Heart left ventricle (tissue), 16 donors: ENCODE measurements at regions not wholly inside any gene's neighbourhood (a gene's known extent, or its start where the extent isn't known, plus 50 kb on each side); places are given as distances from the start of the nearest gene placed in this dataset.

Experiments used
- ATAC-seq, 4 donors: fragments of 200-7000 bp; cut with Tn5 transposase; one replicate each; pipeline ENCODE4 v1.9.1; 2020 to 2022; ENCODE audit warnings: moderate library complexity in 4 of 4, mild to moderate bottlenecking in 3 of 4, moderate number of reproducible peaks in 1 of 4
- DNase-seq, 5 donors: peaks; one replicate each; pipeline ENCODE4 v3.0.0-alpha.2; 2020
- H3K27ac ChIP-seq, 12 donors: fragments of 200-600 bp; sonication (generic) in 4 of 12; one replicate each; pipeline versions ENCODE4 v1.5.0 to v1.8.0; 2016 to 2022; ENCODE audit warnings: mild to moderate bottlenecking in 2 of 12
- H3K27me3 ChIP-seq, 9 donors: fragments of 200-600 bp; sonication (generic) in 2 of 9; one replicate each; pipeline versions ENCODE4 v1.5.1 to v1.8.0; 2016 to 2022; ENCODE audit warnings: mild to moderate bottlenecking in 3 of 9
- H3K36me3 ChIP-seq, 9 donors: fragments of 200-600 bp; sonication (generic) in 2 of 9; one replicate each; pipeline versions ENCODE4 v1.5.0 to v1.8.0; 2018 to 2022; ENCODE audit warnings: mild to moderate bottlenecking in 2 of 9
- H3K4me1 ChIP-seq, 12 donors: fragments of 200-600 bp; sonication (generic) in 4 of 12; one replicate each; pipeline versions ENCODE4 v1.5.0 to v1.8.0; 2016 to 2022; ENCODE audit warnings: mild to moderate bottlenecking in 3 of 12
- H3K4me3 ChIP-seq, 12 donors: fragments of 200-600 bp; sonication (generic) in 4 of 12; one replicate each; pipeline versions ENCODE4 v1.5.0 to v1.8.0; 2017 to 2022; ENCODE audit warnings: mild to moderate bottlenecking in 9 of 12, moderate library complexity in 4 of 12
- H3K9me3 ChIP-seq, 12 donors: fragments of 200-600 bp; sonication (generic) in 4 of 12; one replicate each; pipeline versions ENCODE4 v1.5.0 to v1.8.0; 2016 to 2022; ENCODE audit warnings: mild to moderate bottlenecking in 1 of 12
- CTCF ChIP-seq, 12 donors: fragments of 200-600 bp; sonication (generic) in 4 of 12; IDR thresholded peaks; one replicate each; pipeline versions ENCODE4 v1.5.0 to v1.8.0; 2018 to 2022; ENCODE audit warnings: antibody characterized with exemption in 12 of 12, mild to moderate bottlenecking in 5 of 12
- POLR2A ChIP-seq, 2 donors: fragments of 450-650 bp; IDR thresholded peaks; one replicate each; pipeline ENCODE4 v1.6.1; 2017; ENCODE audit warnings: antibody characterized with exemption in 2 of 2, mild to moderate bottlenecking in 2 of 2, moderate library complexity in 2 of 2
- WGBS, 4 donors: extraction: QIAGEN DNeasy Blood & Tissue Kit in 2 of 4; methylation state at CpG; one replicate each; pipeline versions ENCODE4 v1.1.5 to v1.1.7; 2013 to 2018; 5-methylcytosine and 5-hydroxymethylcytosine counted together
- intact Hi-C, 10 donors: fragments of 100-400 bp; cut with DNase I; formaldehyde crosslinking; loops; one replicate each; pipeline versions ENCODE4 v1.11.1 to v1.14.2; 2022
- donor health status: ischemic (EF 13 %, LVEDD 7.1; RV severe dilation, severe dysfunction).
- donor health status: healthy with polysubstance abuse.
- donor health status: DM: no; HTN: yes; CAD: no.
- donor health status: DM: no; HTN: no; CAD: no.
- donor health status: ischemic (EF 25% LVEDD 6.9; RV normal size, moderate dysfunction).
- donor health status: ischemic (EF 25% LVEDD 5.7; RV mildly dilated, moderate dysfunction).
- donor health status: healthy.
- donor health status: DM: yes; HTN: yes; CAD: no.
- donor health status: ischemic (EF 35%, LVEDD 5.7; RV mildly dilated, moderate dysfunction).
- donor health status: nonischemic (EF 11% LVEDD 7.7; RV severe dilation, severe dysfunction).
- donor health status: DM: yes; HTN: yes; CAD: no.
- donor health status: PGD.
- donor health status: ischemic (EF 29% LVEDD 5.4; RV normal size, mild dysfunction).
- donor health status: nonischemic (EF 23%, LVEDD 6.1; RV moderate dilation, normal function).

- ATAC-seq (no peak), DNase-seq (no peak)
- intact Hi-C loops = no loop called here
- H3K27me3 ChIP-seq = no peaks in the 10 kb centered on the region
- H3K27ac ChIP-seq = no peak overlapping the region
- TF ChIP-seq CTCF (IDR thresholded peaks at IDR 0.05) = no peak
- no peak for TF ChIP-seq POLR2A (IDR thresholded peaks at IDR 0.05)
- no peaks in the 10 kb centered on the region for H3K36me3 ChIP-seq
- H3K4me3 ChIP-seq = no peak overlapping the region
- no peaks in the 10 kb centered on the region for H3K4me1 ChIP-seq
- H3K9me3 ChIP-seq = peaks cover 0 to 3% (median 0%) of the 10 kb centered on the region in 12 donors
Observed at GRCh38 chr1:239446611-239447010, 60.2 kb downstream of the CHRM3 start.

GRCh38 chr1:239448911-239449310, 62.5 kb downstream of the CHRM3 start:
- Histone ChIP-seq H3K27me3 (no peaks in the 10 kb centered on the region), H3K36me3 (no peaks in the 10 kb centered on the region), H3K4me3 (no peak overlapping the region), H3K9me3 (no peaks in the 10 kb centered on the region), H3K27ac (peak overlapping the region in 1 of 12 donors; percentile 6), H3K4me1 (no peaks in the 10 kb centered on the region)
- no peak for DNase-seq
- no peak for ATAC-seq
- 81 to 85% (median 84%) methylated on average over 3 of the region's 3 CpGs for WGBS, 4 donors
- no peak for TF ChIP-seq POLR2A (IDR thresholded peaks at IDR 0.05)
- no peak for TF ChIP-seq CTCF (IDR thresholded peaks at IDR 0.05)
- intact Hi-C loops = no loop called here

GRCh38 chr1:239455743-239456142, 69.4 kb downstream of the CHRM3 start:
- WGBS, 4 donors = 88 to 89% (median 88%) methylated on average over 3 of the region's 3 CpGs
- no peaks in the 10 kb centered on the region for H3K4me1 ChIP-seq
- no peak overlapping the region for H3K27ac ChIP-seq
- intact Hi-C loops = no loop called here
- H3K36me3 ChIP-seq = no peaks in the 10 kb centered on the region
- H3K9me3 ChIP-seq = no peaks in the 10 kb centered on the region
- H3K4me3 ChIP-seq = no peak overlapping the region
- ATAC-seq (no peak), DNase-seq (no peak)
- H3K27me3 ChIP-seq = no peaks in the 10 kb centered on the region
- TF ChIP-seq POLR2A (IDR thresholded peaks at IDR 0.05) (no peak), CTCF (IDR thresholded peaks at IDR 0.05) (no peak)

- no peak for ATAC-seq
- H3K36me3 ChIP-seq = no peaks in the 10 kb centered on the region
- no peak for DNase-seq
- H3K4me3 ChIP-seq = no peak overlapping the region
- H3K27ac ChIP-seq = no peak overlapping the region
- intact Hi-C loops = no loop called here
- TF ChIP-seq CTCF (IDR thresholded peaks at IDR 0.05) = no peak
- whole genome bisulfite sequencing, 4 donors = 80 to 89% (median 82%) methylated on average over 2 of the region's 2 CpGs
- no peaks in the 10 kb centered on the region for H3K4me1 ChIP-seq
- H3K9me3 ChIP-seq = no peaks in the 10 kb centered on the region
- H3K27me3 ChIP-seq = no peaks in the 10 kb centered on the region
Observed at GRCh38 chr1:239456788-239457187, 70.4 kb downstream of the CHRM3 start.
